ENCODE measurements at regions not wholly inside any gene's neighbourhood (a gene's known extent, or its start where the extent isn't known, plus 50 kb on each side); places are given as distances from the start of the nearest gene placed in this dataset.
"Not testable (repeated sequence)": the region's sequence is repeated elsewhere in the genome, so short reads cannot be mapped to it uniquely, and the experiment has no call there.

GRCh38 chr22:15772337-15772736 is 82.5 kb downstream of the POTEH start:
- not testable (repeated sequence) for H3K27me3 Mint-ChIP-seq (ENCODE audit: low read depth); H3K4me1 Mint-ChIP-seq (ENCODE audit: low read depth); H3K36me3 Mint-ChIP-seq (ENCODE audit: insufficient read depth); ATAC-seq; H3K4me3 Mint-ChIP-seq; DNase-seq; H3K9me3 Mint-ChIP-seq

DNA sequence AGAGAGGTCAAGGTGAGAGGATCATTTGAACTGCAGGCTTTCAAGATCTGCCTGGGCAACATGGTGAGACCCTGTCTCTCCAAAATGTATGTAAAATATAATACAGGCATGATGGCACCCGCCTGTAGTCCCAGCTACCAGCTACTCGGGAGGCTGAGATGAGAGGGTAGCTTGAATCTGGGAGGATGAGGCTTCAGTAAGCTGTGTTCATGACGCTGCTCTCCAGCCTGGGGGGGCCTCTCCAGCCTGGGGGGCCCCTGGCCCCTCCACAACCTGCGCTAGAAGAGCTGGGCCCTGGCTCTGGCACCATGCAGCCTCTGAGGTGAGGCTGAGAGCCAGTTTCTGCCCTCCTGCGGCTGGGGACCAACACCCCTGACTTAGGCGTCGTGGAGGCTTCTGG is 85.3 kb downstream of the POTEH start:
- H3K27me3 Mint-ChIP-seq (ENCODE audit: low read depth); H3K36me3 Mint-ChIP-seq (ENCODE audit: insufficient read depth); DNase-seq; ATAC-seq; H3K4me3 Mint-ChIP-seq; H3K9me3 Mint-ChIP-seq; H3K4me1 Mint-ChIP-seq (ENCODE audit: low read depth): not testable (repeated sequence)

- not testable (repeated sequence) for H3K36me3 Mint-ChIP-seq (ENCODE audit: insufficient read depth); H3K27me3 Mint-ChIP-seq (ENCODE audit: low read depth); H3K4me1 Mint-ChIP-seq (ENCODE audit: low read depth); H3K4me3 Mint-ChIP-seq; DNase-seq; H3K9me3 Mint-ChIP-seq
- peak in 1 of 2 donors; percentile 68 for ATAC-seq
Measured at GRCh38 chr22:15775670-15776669, 86.1 kb downstream of the POTEH start.

DNA sequence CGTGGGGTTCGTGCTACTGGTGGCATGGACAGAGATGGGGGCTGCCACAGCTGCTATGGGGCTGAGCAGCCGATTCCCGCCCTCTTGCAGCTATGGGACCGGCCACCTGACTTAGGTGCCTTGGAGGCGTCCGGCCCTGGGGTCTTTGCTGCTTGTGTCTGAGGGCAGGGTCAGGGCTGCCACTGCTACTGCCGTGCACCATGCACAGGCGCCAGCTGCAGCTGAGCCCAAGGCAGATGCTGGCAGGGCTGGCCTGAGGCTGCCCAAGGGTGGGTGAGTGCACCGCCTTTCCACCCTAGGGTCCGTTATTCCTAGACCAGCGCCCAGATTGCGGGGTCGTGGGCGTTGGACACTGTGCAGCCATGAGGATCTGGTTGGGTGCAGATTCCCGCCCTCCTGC is 86.9 kb downstream of the POTEH start:
- not testable (repeated sequence) for H3K9me3 Mint-ChIP-seq; ATAC-seq; H3K4me1 Mint-ChIP-seq (ENCODE audit: low read depth); H3K27me3 Mint-ChIP-seq (ENCODE audit: low read depth); H3K36me3 Mint-ChIP-seq (ENCODE audit: insufficient read depth); DNase-seq; H3K4me3 Mint-ChIP-seq

DNA sequence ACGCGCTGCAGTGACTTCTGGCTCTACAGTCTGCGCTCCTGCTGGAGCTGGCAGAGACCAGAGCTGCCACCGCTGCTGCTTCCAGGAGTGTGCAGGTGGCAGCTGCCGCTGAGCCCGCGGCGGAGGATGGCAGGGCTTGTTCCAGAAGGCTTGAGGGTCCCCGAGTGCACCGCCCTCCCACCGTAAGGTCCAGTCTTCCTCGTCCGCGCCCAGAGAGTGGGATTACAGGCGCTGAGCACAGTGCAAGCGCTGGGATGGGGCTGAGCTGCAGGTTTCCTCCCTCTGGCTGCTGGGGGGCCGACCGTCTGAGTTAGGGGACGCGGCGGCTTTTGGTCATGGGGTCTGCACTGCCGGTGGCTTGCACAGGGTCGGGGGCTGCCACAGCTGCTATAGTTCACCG is 87.3 kb downstream of the POTEH start:
- H3K9me3 Mint-ChIP-seq; H3K4me1 Mint-ChIP-seq (ENCODE audit: low read depth); DNase-seq; ATAC-seq; H3K4me3 Mint-ChIP-seq; H3K36me3 Mint-ChIP-seq (ENCODE audit: insufficient read depth); H3K27me3 Mint-ChIP-seq (ENCODE audit: low read depth): not testable (repeated sequence)

GRCh38 chr22:15777557-15777956 is 87.7 kb downstream of the POTEH start:
- not testable (repeated sequence) for H3K4me3 Mint-ChIP-seq; H3K27me3 Mint-ChIP-seq (ENCODE audit: low read depth); H3K36me3 Mint-ChIP-seq (ENCODE audit: insufficient read depth); H3K9me3 Mint-ChIP-seq; H3K4me1 Mint-ChIP-seq (ENCODE audit: low read depth); DNase-seq
- peak in 1 of 2 donors; percentile 59 for ATAC-seq

DNA sequence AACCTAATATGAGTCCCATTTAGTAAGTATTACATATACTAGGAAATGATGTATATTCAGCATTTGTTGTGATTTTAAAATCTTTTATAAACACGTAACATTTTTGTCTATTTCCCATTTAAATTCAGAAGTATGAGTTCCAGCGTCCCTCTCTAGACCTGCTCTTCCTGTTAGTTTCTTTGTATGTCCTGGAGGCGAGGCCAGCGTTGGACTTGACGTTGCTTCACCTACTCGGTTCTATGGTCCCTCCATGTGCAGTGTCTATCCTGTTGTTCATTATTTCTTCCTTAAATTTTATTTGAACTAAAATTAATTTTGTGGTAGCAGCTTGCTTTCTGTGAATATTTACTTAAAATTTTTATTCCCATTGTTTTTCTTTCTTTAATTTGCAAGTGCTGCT is 88.5 kb downstream of the POTEH start:
- not testable (repeated sequence) for H3K9me3 Mint-ChIP-seq; H3K36me3 Mint-ChIP-seq (ENCODE audit: insufficient read depth); H3K27me3 Mint-ChIP-seq (ENCODE audit: low read depth); H3K4me3 Mint-ChIP-seq; DNase-seq; H3K4me1 Mint-ChIP-seq (ENCODE audit: low read depth); ATAC-seq

GRCh38 chr22:15781652-15782051 is 91.8 kb downstream of the POTEH start:
- H3K4me1 Mint-ChIP-seq (ENCODE audit: low read depth); DNase-seq; ATAC-seq; H3K27me3 Mint-ChIP-seq (ENCODE audit: low read depth); H3K36me3 Mint-ChIP-seq (ENCODE audit: insufficient read depth); H3K4me3 Mint-ChIP-seq; H3K9me3 Mint-ChIP-seq: not testable (repeated sequence)

DNA sequence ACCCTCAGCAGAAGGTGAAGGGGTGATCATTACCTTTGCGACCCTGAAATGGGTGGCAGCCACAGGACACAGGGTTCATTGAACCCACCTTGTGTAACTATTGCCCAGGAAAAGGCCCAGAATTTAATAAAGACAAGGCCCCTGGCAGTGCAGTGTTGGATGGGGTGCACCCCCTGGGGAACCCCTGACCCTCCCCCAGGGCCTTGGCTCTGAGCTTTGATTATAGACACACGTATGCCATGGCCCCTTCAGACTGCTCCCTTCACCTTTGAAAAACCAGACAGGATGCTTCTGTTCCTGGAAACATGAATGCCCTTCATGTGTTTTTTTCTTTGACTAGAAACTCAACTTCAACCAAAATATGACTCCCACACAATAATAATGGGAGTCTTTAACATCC is 93.1 kb downstream of the POTEH start:
- not testable (repeated sequence) for H3K27me3 Mint-ChIP-seq (ENCODE audit: low read depth)

GRCh38 chr22:15784383-15785085 is 94.7 kb downstream of the POTEH start:
- H3K36me3 Mint-ChIP-seq (ENCODE audit: insufficient read depth); H3K9me3 Mint-ChIP-seq; H3K4me1 Mint-ChIP-seq (ENCODE audit: low read depth); H3K4me3 Mint-ChIP-seq; DNase-seq; H3K27me3 Mint-ChIP-seq (ENCODE audit: low read depth): not testable (repeated sequence)
- peak in 1 of 2 donors; percentile 67 for ATAC-seq

More for the DNA sequence above, 93.1 kb downstream of the POTEH start:
- not testable (repeated sequence) for H3K9me3 Mint-ChIP-seq; H3K36me3 Mint-ChIP-seq (ENCODE audit: insufficient read depth); ATAC-seq; H3K4me3 Mint-ChIP-seq; H3K4me1 Mint-ChIP-seq (ENCODE audit: low read depth); DNase-seq

- ATAC-seq; H3K4me1 Mint-ChIP-seq (ENCODE audit: low read depth); H3K36me3 Mint-ChIP-seq (ENCODE audit: insufficient read depth); H3K4me3 Mint-ChIP-seq; H3K27me3 Mint-ChIP-seq (ENCODE audit: low read depth); DNase-seq; H3K9me3 Mint-ChIP-seq: not testable (repeated sequence)
Measured at GRCh38 chr22:15786942-15787733, 97.3 kb downstream of the POTEH start.

GRCh38 chr22:15791557-15791956 is 101.7 kb downstream of the POTEH start:
- H3K36me3 Mint-ChIP-seq (ENCODE audit: insufficient read depth); DNase-seq; ATAC-seq; H3K4me3 Mint-ChIP-seq; H3K27me3 Mint-ChIP-seq (ENCODE audit: low read depth); H3K4me1 Mint-ChIP-seq (ENCODE audit: low read depth); H3K9me3 Mint-ChIP-seq: not testable (repeated sequence)

DNA sequence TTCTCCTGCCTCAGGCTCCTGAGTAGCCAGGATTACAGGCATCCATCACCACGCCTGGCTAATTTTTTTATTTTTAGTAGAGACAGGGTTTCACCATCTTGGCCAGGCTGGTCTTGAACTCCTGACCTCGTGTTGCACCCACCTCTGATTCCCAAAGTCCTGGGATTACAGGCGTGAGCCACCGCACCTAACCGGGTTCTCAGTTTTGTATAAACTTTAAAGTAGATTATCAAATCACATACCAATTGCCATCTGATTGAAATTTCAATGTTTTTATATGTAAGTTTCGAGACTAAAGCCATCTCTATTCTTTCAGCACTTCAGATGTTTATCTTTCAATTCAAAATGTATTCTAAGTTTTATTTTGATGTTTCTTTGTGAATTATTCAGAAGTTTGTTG is 110.1 kb downstream of the POTEH start:
- DNase-seq; H3K27me3 Mint-ChIP-seq (ENCODE audit: low read depth); ATAC-seq; H3K4me1 Mint-ChIP-seq (ENCODE audit: low read depth); H3K36me3 Mint-ChIP-seq (ENCODE audit: insufficient read depth); H3K9me3 Mint-ChIP-seq; H3K4me3 Mint-ChIP-seq: not testable (repeated sequence)

DNA sequence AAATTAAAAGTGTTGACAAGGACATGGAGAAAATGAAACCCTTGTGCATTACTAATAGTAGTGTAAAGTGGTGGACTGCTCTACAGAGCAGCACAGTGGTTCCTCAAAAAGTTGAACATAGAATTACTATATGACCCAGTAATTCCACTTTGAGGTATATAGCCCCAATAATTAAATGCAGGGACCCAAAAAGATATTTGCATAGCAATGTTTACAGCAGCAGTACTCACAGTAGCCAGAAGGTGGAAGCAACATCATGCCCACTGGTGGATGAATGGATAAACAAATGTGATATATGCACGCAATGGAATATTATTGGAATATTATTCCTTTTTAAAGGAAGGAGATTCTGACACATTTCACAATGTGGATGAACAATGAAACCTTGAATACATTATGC is 121.3 kb downstream of the POTEH start:
- H3K36me3 Mint-ChIP-seq (ENCODE audit: insufficient read depth), result not testable (repeated sequence)

More for the DNA sequence above, 121.3 kb downstream of the POTEH start:
- not testable (repeated sequence) for DNase-seq; H3K27me3 Mint-ChIP-seq (ENCODE audit: low read depth); H3K9me3 Mint-ChIP-seq; H3K4me3 Mint-ChIP-seq; H3K4me1 Mint-ChIP-seq (ENCODE audit: low read depth); ATAC-seq

All from activated T-cell treated with anti-CD3 and anti-CD28 coated beads, Interleukin-2, amount 50 U/mL, for 4 hours (primary cell).